BLaER1 (cell line): ENCODE measurements at regions not wholly inside any gene's neighbourhood (a gene's known extent, or its start where the extent isn't known, plus 50 kb on each side); places are given as distances from the start of the nearest gene placed in this dataset.

Experiments used
- H3K27ac ChIP-seq: shearing (Covaris generic); formaldehyde crosslinking; 2 replicates; pipeline ENCODE4 v1.8.1; 2022
- H3K27me3 ChIP-seq: shearing (Covaris generic); formaldehyde crosslinking; 2 replicates; pipeline ENCODE4 v1.8.1; 2022
- H3K36me3 ChIP-seq: shearing (Covaris generic); formaldehyde crosslinking; 2 replicates; pipeline ENCODE4 v1.8.1; 2022
- H3K4me1 ChIP-seq: shearing (Covaris generic); formaldehyde crosslinking; 2 replicates; pipeline ENCODE4 v1.8.1; 2022
- H3K4me2 ChIP-seq: shearing (Covaris generic); formaldehyde crosslinking; 2 replicates; pipeline ENCODE4 v1.8.1; 2022
- H3K4me3 ChIP-seq: shearing (Covaris generic); formaldehyde crosslinking; 2 replicates; pipeline ENCODE4 v1.8.1; 2022
- H3K9ac ChIP-seq: shearing (Covaris generic); formaldehyde crosslinking; 2 replicates; pipeline ENCODE4 v1.8.1; 2022
- H3K9me3 ChIP-seq: shearing (Covaris generic); formaldehyde crosslinking; 2 replicates; pipeline ENCODE4 v1.8.1; 2022
- H4K20me1 ChIP-seq: shearing (Covaris generic); formaldehyde crosslinking; 2 replicates; pipeline ENCODE4 v1.8.1; 2022
- Cebpa-rat ChIP-seq: shearing (Covaris generic); IDR thresholded peaks from 2 replicates; pipeline ENCODE4 v1.8.1; 2022

DNA sequence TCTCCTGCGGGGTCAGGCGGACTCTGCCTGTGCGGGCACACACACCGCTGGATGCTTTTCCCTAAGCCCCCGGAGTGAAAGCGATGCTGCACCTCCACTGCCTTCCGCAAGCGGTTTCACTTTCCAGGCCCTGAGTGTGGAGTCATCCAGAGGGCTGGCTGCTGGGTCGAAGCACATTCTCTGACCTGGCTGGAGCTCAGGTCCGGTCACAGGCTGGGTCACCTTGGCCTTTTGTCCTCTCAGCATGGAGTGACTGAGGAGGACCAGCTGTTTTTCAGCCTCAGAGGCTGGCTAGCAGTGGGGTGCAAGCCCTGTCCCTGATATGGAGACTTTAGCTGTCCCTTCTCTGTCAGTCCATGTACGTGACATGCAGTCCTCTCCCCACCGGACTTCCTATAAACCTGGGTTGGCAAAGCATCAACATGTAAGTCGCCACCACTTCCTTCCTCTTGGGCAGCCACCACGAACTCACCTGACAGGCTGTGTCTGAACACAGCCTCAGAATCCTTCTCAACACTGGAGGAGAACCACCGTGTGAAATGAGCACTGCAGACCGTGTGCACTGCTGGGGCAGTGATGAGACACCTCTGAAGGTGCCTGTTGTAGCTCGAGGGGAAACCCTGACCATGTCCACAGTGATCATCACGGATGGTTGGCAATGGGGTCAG is 51.3 kb downstream of the GADD45G start:
- Histone ChIP-seq H3K9me3 (no peaks in the 10 kb centered on the region), H4K20me1 (no peaks in the 10 kb centered on the region), H3K9ac (no peak overlapping the region), H3K4me1 (peaks cover 16% of the 10 kb centered on the region), H3K27ac (no peak overlapping the region), H3K4me3 (no peak overlapping the region), H3K4me2 (peak overlapping the region; percentile 47), H3K27me3 (no peaks in the 10 kb centered on the region), H3K36me3 (no peaks in the 10 kb centered on the region)
- TF ChIP-seq Cebpa-rat: no peak

DNA sequence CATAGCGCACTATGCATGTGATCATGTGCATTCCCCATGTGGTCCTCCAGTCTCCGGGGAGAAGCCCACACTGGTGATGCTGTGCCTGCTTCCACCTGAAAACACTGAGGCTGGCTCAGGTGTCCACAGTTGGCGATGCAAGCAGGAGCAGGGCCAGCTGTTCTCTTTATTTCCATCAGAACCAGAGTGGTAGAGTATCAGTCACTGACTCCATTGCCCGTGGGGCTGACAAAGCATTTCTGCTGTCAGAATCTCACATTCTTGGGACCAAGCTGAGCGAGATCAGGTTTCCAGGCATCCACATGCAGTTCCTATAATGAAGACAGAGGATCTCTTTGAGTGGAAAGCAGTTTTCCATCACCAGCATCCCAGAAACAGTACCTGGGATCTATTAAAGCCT is 52.5 kb downstream of the GADD45G start:
- H3K9ac ChIP-seq: no peak overlapping the region
- H3K4me3 ChIP-seq: no peak overlapping the region
- no peaks in the 10 kb centered on the region for H3K27me3 ChIP-seq
- no peaks in the 10 kb centered on the region for H4K20me1 ChIP-seq
- H3K4me1 ChIP-seq: peaks cover 16% of the 10 kb centered on the region
- H3K4me2 ChIP-seq: peak overlapping the region; percentile 47; the same call in 1 of the 2 replicates
- no peak for TF ChIP-seq Cebpa-rat
- no peaks in the 10 kb centered on the region for H3K36me3 ChIP-seq
- no peaks in the 10 kb centered on the region for H3K9me3 ChIP-seq
- no peak overlapping the region for H3K27ac ChIP-seq

DNA sequence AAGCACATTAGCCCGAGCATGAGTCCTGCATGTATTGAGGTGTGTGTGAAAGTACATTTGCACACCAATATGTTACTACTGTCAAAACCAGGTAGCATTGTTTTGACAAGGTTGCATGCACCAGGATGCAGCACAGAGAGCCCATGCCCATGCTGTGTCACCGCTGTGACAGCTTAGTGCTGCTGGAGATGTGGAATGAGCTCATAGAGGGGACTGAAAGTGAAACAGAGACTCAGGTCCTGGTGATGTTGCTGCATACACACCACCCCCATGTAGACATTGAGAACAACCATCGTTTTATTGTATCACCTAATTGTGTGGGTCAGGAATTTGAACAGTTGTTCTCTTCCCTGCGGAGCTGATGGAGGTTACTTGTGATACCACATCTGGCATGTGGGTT is 53.0 kb downstream of the GADD45G start:
- H3K9ac ChIP-seq: no peak overlapping the region
- no peaks in the 10 kb centered on the region for H3K36me3 ChIP-seq
- H3K4me1 ChIP-seq: peaks cover 16% of the 10 kb centered on the region
- TF ChIP-seq Cebpa-rat: no peak
- no peaks in the 10 kb centered on the region for H3K9me3 ChIP-seq
- H3K4me2 ChIP-seq: no peak overlapping the region
- no peaks in the 10 kb centered on the region for H3K27me3 ChIP-seq
- no peak overlapping the region for H3K27ac ChIP-seq
- H4K20me1 ChIP-seq: no peaks in the 10 kb centered on the region
- H3K4me3 ChIP-seq: no peak overlapping the region

DNA sequence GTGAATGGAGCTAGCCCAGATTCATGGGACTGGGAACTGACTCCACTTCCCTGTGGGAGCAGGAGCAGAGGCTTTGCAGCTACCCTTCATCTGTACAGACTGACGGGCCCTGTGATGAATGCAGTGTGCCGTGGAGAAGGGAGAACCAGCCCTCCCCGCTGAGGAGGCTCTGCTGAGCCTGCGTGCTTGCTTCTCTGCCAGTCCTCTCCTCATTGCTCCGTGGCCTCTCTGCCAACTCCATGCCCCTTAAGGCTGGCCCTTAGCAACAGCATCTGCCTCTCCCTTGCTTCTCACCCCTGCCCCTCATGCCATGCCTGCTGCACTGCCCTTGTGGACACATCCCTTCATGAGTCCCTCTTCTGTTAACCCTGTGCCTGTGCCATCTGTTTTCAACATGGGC is 53.6 kb downstream of the GADD45G start:
- H3K4me3 ChIP-seq: no peak overlapping the region
- no peaks in the 10 kb centered on the region for H3K9me3 ChIP-seq
- no peaks in the 10 kb centered on the region for H3K27me3 ChIP-seq
- no peaks in the 10 kb centered on the region for H4K20me1 ChIP-seq
- H3K9ac ChIP-seq: no peak overlapping the region
- no peak overlapping the region for H3K4me2 ChIP-seq
- H3K27ac ChIP-seq: no peak overlapping the region
- no peaks in the 10 kb centered on the region for H3K36me3 ChIP-seq
- H3K4me1 ChIP-seq: peaks cover 18% of the 10 kb centered on the region
- TF ChIP-seq Cebpa-rat: no peak

DNA sequence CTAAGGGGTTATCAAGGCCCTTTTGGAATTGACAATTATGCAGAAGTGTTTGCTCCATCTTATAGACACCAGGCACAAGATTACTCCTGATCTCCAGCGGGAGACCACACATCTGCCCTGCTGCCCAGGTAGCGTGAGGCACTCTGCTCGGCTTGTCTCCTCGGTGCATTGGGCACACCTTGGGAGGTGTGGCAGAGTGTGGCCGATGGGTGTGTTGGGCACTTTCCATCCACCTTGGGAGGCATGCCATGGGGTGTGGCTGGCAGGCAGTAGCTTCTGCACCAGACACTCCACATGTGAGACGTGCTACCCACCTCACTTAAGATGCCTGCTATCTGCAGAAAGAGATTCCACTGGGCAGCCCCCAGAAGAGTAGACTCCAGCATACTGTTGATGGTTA is 54.1 kb downstream of the GADD45G start:
- no peaks in the 10 kb centered on the region for H3K36me3 ChIP-seq
- peaks cover 19% of the 10 kb centered on the region for H3K4me1 ChIP-seq
- no peak overlapping the region for H3K9ac ChIP-seq
- no peak overlapping the region for H3K4me3 ChIP-seq
- no peaks in the 10 kb centered on the region for H3K27me3 ChIP-seq
- TF ChIP-seq Cebpa-rat: no peak
- no peak overlapping the region for H3K27ac ChIP-seq
- H3K9me3 ChIP-seq: no peaks in the 10 kb centered on the region
- no peaks in the 10 kb centered on the region for H4K20me1 ChIP-seq
- no peak overlapping the region for H3K4me2 ChIP-seq

DNA sequence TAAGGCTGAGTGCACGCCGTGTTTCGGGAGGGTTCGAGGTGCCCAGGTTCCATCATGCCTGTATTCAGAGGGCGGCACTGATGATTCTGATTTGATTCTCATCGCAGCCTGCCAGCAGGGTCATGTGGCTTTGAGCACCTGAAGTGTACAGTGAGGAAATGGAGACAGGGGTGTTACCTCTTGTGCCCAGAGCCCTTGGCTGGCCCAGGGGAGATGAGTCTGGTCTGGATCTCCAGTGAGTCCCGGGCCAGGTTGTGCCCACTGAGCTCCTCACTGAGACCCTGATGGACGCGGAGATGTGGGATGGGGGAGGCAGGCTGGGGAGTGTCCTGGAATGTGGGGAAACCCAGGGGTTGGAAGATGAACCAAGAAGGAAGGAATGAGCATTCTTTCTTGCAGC is 54.7 kb downstream of the GADD45G start:
- Histone ChIP-seq H3K9me3 (no peaks in the 10 kb centered on the region), H3K4me3 (no peak overlapping the region), H3K36me3 (no peaks in the 10 kb centered on the region), H3K9ac (no peak overlapping the region), H3K27ac (no peak overlapping the region), H3K4me1 (peaks cover 20% of the 10 kb centered on the region), H3K4me2 (no peak overlapping the region), H3K27me3 (no peaks in the 10 kb centered on the region), H4K20me1 (no peaks in the 10 kb centered on the region)
- TF ChIP-seq Cebpa-rat: no peak

DNA sequence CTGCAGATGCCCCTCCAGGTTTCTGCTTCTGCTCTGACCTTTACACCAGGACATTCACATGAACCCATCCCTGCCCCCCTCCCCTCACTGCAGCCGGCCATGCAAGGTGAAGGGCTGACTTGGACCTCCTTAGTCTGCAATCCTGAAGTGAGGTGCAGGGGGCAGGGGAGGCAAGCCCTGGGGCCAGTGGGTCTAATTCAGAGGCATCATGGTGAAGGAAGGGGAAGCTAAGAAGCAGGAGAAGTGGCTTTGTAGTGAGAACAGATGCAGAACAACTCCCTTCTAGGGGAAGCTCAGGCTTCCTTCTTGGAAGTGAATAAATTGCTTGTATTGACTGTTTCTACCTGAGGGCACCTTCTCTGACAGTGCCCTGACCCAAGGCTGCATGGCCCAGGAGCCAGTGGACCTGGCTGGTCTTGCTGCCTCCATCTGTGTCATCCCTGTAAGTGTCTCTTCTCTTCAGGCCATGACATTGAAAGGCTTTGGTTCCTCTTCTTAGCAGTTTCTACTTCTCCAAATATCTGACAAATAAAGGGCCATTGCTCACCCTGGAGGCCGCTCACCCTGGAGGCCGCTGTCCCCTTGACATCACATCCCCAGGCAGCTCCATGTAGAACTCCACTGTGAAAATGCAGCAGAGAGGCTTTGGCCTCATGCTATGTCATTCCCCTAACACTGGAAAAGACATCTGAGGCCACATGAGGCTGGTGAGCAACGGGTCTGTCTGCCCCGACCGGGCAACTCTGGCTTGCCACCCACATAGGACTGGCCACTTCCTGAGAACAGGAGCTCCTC is 55.3 kb downstream of the GADD45G start:
- no peak for TF ChIP-seq Cebpa-rat
- no peak overlapping the region for H3K9ac ChIP-seq
- H3K4me2 ChIP-seq: no peak overlapping the region
- no peaks in the 10 kb centered on the region for H3K9me3 ChIP-seq
- no peaks in the 10 kb centered on the region for H3K36me3 ChIP-seq
- no peak overlapping the region for H3K4me3 ChIP-seq
- H3K4me1 ChIP-seq: peaks cover 27% of the 10 kb centered on the region
- H3K27ac ChIP-seq: no peak overlapping the region
- H3K27me3 ChIP-seq: no peaks in the 10 kb centered on the region
- H4K20me1 ChIP-seq: no peaks in the 10 kb centered on the region

DNA sequence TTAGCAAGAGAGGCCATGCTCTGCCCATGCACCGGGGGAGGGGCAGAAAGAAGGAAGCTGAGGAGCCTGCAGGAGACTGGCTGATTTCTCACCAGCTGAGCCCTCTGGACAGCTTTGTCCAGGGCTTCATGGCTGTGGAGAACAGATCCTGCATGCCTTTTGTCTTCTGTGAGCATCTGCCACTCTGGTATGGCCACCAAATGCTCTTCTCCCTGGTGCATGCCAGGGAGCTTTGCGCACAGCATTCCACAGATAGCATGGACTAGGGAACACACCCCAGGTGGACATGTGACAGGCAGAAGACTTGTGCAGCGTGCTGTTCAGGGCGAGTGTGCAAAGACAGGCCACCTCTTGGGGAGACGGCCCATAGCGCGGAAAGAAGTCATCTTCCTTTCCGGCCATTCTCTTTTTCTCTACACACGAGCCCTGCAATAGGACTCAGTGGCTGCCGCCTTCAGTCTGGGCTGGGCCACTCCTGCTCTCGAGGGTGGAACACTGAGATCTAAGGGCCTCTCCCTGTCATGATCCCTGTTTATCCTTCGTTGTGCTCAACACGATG is 56.7 kb downstream of the GADD45G start:
- Histone ChIP-seq H3K27me3 (no peaks in the 10 kb centered on the region), H3K27ac (no peak overlapping the region), H3K36me3 (no peaks in the 10 kb centered on the region), H3K4me1 (peaks cover 21% of the 10 kb centered on the region), H4K20me1 (no peaks in the 10 kb centered on the region), H3K9me3 (no peaks in the 10 kb centered on the region), H3K9ac (no peak overlapping the region), H3K4me3 (no peak overlapping the region), H3K4me2 (no peak overlapping the region)
- TF ChIP-seq Cebpa-rat: no peak

DNA sequence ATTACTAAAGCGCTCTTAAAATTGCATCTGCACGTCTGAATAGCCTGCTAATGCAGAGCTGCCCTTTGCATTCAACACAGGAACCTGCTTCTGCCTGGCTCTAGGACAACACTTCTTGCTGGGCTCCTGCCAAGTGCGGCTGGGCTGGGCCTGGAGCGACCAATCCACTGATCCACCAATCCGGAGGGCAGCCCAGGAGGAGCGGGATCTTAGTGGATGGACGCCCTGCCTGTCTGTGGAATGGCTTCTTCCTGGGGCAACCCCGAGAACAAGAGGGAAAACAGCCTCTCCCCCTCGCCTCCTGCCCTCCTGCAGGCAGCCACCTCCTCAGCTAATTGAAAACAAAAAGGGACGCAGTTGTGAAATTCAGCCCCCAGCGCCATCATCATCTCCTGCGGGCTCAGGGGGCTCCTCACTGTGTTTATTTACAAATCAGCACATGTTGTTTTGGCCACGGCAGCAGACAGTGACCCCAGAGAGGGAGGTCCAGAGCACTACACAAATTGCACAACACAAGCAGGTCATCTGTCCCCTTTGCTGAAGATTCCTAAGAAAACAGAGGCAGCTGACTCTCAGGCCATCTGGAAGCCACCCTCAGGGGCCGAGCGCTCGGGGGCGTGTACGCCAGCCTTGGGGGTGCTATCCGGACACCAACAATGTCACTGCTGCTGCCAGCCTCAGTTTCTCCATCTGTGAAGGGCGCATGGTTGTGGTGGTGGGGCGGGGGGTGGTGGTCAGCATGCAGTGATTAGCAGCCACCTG is 57.3 kb downstream of the GADD45G start:
- Histone ChIP-seq H3K27ac (no peak overlapping the region), H3K4me2 (no peak overlapping the region), H3K9ac (no peak overlapping the region), H3K4me3 (no peak overlapping the region), H3K27me3 (no peaks in the 10 kb centered on the region), H3K36me3 (no peaks in the 10 kb centered on the region), H4K20me1 (no peaks in the 10 kb centered on the region), H3K9me3 (no peaks in the 10 kb centered on the region), H3K4me1 (peaks cover 14% of the 10 kb centered on the region)
- no peak for TF ChIP-seq Cebpa-rat
